ENCODE measurements at regions not wholly inside any gene's neighbourhood (a gene's known extent, or its start where the extent isn't known, plus 50 kb on each side); places are given as distances from the start of the nearest gene placed in this dataset.
A peak's percentile ranks its signal among the peaks of the same experiment; 100 is the strongest.

DNA sequence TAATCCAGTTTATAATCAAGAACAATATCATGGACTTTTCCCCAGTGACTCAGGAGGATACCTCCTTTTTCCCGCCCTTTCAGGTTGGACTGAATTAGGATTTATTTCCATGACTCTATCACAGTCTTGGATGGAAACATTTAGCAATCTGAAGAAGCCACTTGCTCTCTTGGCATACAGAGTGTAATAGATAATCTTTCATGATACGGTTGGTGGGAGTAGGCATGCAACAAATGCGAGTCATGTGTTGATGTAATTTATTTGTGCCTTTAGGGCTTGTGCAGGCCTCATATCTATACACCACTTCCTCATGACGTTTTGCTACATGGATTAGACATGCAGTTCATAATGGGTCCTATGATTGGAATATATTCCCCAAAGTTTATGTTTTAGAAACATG lies 54.2 kb upstream of the MCTP2 start:
- Mint-ChIP-seq H3K27me3 (peaks cover 22% of the 10 kb centered on the region), H3K9me3 (peaks cover 21% of the 10 kb centered on the region), H3K4me3 (peak overlapping the region; percentile 15), H3K4me1 (ENCODE audit: low read depth) (peaks cover 50% of the 10 kb centered on the region), H3K36me3 (ENCODE audit: low read depth) (peaks cover 23% of the 10 kb centered on the region), H3K27ac (peak overlapping the region; percentile 93)

DNA sequence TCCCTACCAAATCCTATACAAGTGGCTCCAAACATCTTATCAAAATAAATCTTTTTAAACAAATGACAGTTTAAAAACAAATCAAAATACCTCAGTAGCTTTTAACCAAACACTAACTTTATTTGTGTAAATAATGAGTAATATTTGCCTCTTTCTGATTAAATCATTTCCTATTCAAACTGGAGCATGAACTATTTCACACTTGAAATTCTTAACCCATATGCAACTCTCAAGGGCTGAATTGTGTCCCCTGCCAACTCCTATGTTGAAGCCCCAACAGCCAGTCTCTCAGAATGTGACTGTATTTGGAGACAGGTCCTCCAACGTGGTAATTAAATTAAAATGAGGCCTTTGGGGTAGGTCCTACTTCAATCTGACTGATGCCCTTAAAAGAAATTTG lies 55.9 kb upstream of the MCTP2 start:
- H3K36me3 Mint-ChIP-seq (ENCODE audit: low read depth), result peaks cover 23% of the 10 kb centered on the region
- peaks cover 21% of the 10 kb centered on the region for H3K9me3 Mint-ChIP-seq
- H3K27ac Mint-ChIP-seq, result no peak overlapping the region
- H3K27me3 Mint-ChIP-seq, result peaks cover 29% of the 10 kb centered on the region
- peaks cover 50% of the 10 kb centered on the region for H3K4me1 Mint-ChIP-seq (ENCODE audit: low read depth)
- H3K4me3 Mint-ChIP-seq, result no peak overlapping the region

DNA sequence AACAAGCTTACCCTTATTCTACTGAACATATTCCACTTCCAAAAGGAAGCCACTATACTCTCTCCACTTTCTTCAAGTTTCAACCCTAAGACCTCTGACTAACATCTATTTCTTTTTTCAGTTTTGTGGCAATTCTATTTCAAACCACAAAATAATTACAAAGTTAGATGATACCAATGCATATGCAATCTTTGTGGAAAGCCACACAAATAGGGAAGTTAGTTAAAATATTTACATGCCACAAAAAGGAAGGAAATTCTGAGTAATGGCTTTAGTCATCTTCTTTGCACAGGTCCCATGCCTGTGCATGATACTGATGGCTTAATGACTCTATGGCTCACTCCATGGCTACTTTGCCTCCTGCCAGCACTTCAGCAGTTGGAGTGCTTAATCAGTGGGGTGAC lies 57.0 kb upstream of the MCTP2 start:
- Mint-ChIP-seq H3K4me1 (ENCODE audit: low read depth) (peaks cover 50% of the 10 kb centered on the region), H3K4me3 (peak overlapping the region; percentile 67), H3K27ac (peak overlapping the region; percentile 81), H3K36me3 (ENCODE audit: low read depth) (peaks cover 23% of the 10 kb centered on the region), H3K27me3 (peaks cover 30% of the 10 kb centered on the region), H3K9me3 (peaks cover 21% of the 10 kb centered on the region)

DNA sequence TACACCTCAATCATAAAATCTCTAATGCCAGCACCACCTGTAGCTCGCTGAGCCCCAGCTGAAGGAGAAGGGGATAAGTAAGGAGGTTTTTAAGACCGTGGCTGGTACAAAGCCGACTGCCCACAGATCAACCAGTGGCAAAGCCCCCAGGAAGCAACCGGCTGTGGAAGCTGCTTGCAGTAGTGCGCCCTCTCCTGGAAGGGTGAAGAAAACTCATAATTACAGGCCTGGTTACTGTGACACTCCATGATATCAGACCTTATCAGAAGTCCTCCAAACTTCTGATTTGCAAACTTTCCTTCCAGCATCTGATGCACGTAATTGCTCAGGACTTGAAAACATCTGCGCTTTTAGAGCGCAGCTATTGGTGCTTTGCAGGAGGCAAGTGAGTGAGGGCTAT lies 63.1 kb upstream of the MCTP2 start:
- Mint-ChIP-seq H3K27ac (no peak overlapping the region), H3K27me3 (peaks cover 24% of the 10 kb centered on the region), H3K36me3 (ENCODE audit: low read depth) (peaks cover 6% of the 10 kb centered on the region), H3K9me3 (peaks cover 10% of the 10 kb centered on the region), H3K4me3 (no peak overlapping the region), H3K4me1 (ENCODE audit: low read depth) (peaks cover 16% of the 10 kb centered on the region)

DNA sequence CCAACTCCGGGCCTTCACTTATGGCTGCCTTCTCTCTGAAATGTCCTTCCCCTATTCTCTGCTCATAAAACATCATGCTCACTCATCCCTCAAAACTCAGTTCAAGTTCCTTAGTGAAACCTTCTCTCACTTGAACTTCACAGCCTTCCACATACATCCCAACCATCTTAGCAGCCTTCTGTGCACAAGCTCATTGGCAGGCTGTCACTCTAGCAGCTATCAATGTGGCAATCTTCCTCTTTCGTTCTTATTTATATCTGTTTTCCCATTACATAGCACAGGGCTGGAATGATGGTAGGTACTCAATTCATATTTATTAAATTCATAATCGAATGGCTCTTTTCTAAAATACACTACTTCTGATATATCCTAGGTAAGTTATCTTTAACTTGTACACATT lies 66.4 kb upstream of the MCTP2 start:
- Mint-ChIP-seq H3K9me3 (peaks cover 3% of the 10 kb centered on the region), H3K36me3 (ENCODE audit: low read depth) (no peaks in the 10 kb centered on the region), H3K4me1 (ENCODE audit: low read depth) (peaks cover 8% of the 10 kb centered on the region), H3K4me3 (no peak overlapping the region), H3K27ac (peak overlapping the region; percentile 1), H3K27me3 (peaks cover 7% of the 10 kb centered on the region)

DNA sequence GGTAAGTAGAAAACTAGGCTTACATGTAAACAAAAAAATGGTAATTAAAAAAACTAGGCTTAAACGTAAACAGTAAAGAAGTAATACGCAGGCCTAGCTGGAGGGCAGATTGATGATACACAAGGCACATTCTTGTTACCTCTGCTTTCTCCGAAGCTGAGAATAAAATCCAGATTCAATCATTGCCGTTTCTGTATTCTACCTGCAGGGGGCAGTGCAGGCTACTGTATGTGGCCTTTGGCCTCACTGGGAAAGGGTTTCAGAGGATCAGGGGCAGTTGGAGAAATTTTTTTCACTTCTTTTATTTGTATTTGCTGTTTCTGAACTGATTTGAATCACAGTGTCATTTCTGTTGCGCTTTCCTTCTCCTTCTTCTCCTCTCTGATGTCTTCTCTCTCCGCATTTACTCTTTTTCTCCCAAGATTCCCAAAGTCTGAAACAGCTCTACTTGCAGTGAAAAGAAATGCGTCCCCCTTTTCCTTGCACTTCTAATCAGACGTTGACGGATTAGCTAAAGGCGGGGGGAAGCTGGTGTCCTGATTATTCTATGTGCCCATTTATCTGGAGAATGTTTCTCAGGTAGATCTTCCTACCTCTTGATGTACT lies 67.1 kb upstream of the MCTP2 start:
- H3K4me3 Mint-ChIP-seq, result no peak overlapping the region
- H3K9me3 Mint-ChIP-seq, result peaks cover 3% of the 10 kb centered on the region
- H3K4me1 Mint-ChIP-seq (ENCODE audit: low read depth), result peaks cover 8% of the 10 kb centered on the region
- H3K27me3 Mint-ChIP-seq, result peaks cover 7% of the 10 kb centered on the region
- H3K27ac Mint-ChIP-seq, result no peak overlapping the region
- H3K36me3 Mint-ChIP-seq (ENCODE audit: low read depth), result no peaks in the 10 kb centered on the region

DNA sequence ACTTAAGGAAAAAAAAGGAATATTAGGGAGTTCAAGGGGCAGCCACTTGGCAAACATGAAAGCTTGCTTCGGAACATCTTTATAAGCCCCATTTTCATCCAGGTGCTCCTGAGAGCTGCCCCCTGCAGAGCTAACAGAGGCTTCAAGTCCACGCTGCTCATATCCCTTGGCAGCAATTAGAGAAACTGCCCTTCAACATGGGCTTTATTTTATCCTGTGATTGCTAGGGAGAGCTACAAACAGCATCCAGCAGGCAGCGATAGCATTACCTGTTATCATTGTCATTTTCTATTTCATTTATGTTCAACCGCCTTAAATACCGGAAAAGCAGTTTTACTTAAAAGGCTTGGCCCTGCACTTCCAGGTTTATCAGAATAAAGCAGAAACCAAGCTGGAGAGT lies 68.4 kb upstream of the MCTP2 start:
- Mint-ChIP-seq H3K4me3 (no peak overlapping the region), H3K4me1 (ENCODE audit: low read depth) (peaks cover 8% of the 10 kb centered on the region), H3K36me3 (ENCODE audit: low read depth) (no peaks in the 10 kb centered on the region), H3K9me3 (peaks cover 3% of the 10 kb centered on the region), H3K27ac (no peak overlapping the region), H3K27me3 (peaks cover 11% of the 10 kb centered on the region)

DNA sequence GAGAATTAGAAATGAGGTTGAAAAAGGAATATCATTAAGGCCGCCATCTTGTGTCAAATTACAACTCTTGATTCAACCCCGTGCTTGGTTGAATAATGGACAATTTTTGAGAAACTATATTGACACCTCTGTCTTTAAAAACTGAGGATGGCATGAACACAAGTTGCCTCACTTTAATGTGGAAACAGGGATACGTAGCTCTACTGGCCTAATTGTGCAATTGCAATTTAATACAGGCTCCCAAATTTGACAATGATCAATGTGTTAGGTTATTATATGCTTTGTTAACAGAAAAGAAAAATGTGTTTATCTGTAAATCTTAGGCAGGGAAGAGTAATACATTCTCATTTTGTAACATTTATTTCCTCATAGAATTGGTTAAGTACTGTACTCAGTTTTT lies 77.1 kb upstream of the MCTP2 start:
- Mint-ChIP-seq H3K4me3 (no peak overlapping the region), H3K4me1 (ENCODE audit: low read depth) (no peaks in the 10 kb centered on the region), H3K9me3 (peaks cover 8% of the 10 kb centered on the region), H3K36me3 (ENCODE audit: low read depth) (no peaks in the 10 kb centered on the region), H3K27ac (no peak overlapping the region), H3K27me3 (peaks cover 39% of the 10 kb centered on the region)

DNA sequence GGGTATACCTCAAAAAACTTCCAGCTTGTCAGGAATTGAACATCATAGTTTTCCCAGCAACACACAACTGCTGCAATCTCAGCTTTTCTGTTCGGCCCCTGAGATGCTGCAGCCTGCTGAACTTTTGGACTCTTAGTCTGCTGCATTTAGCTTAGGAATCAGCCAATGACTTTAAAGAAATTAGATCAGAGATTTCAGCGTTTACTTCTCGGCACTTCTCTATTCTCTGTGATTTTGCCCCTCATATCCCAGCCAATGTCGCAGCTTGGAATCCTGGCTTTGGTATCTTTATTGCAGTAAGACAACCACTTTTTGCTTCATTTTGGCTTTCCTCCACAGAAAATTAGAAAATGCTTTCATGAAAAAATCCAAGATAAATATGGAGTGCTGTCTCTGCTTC lies 86.3 kb upstream of the MCTP2 start:
- Mint-ChIP-seq H3K27ac (no peak overlapping the region), H3K9me3 (peaks cover 3% of the 10 kb centered on the region), H3K27me3 (peaks cover 37% of the 10 kb centered on the region), H3K4me1 (ENCODE audit: low read depth) (no peaks in the 10 kb centered on the region), H3K4me3 (no peak overlapping the region), H3K36me3 (ENCODE audit: low read depth) (no peaks in the 10 kb centered on the region)

DNA sequence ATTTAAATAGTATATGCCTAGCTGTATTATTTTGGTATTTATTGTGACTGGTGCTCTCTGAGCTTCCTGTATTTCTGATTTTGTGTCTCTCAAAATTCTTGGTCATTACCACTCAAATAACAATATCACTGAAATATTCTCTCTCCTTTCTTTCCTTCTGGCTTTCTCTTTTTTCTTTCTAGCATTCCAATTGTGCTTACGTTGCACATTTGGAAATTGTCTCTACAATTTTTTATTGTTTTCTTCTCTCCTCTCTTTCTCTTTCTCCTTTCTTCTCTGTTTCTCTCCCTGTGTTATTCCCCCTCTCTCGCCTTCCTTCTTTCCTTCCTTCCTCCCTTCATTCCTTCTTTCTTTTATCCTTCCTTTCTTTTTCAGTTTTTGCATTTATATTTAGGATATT lies 89.6 kb upstream of the MCTP2 start:
- no peak overlapping the region for H3K27ac Mint-ChIP-seq
- no peaks in the 10 kb centered on the region for H3K36me3 Mint-ChIP-seq (ENCODE audit: low read depth)
- peaks cover 3% of the 10 kb centered on the region for H3K9me3 Mint-ChIP-seq
- no peak overlapping the region for H3K4me3 Mint-ChIP-seq
- no peaks in the 10 kb centered on the region for H3K4me1 Mint-ChIP-seq (ENCODE audit: low read depth)
- peaks cover 46% of the 10 kb centered on the region for H3K27me3 Mint-ChIP-seq

DNA sequence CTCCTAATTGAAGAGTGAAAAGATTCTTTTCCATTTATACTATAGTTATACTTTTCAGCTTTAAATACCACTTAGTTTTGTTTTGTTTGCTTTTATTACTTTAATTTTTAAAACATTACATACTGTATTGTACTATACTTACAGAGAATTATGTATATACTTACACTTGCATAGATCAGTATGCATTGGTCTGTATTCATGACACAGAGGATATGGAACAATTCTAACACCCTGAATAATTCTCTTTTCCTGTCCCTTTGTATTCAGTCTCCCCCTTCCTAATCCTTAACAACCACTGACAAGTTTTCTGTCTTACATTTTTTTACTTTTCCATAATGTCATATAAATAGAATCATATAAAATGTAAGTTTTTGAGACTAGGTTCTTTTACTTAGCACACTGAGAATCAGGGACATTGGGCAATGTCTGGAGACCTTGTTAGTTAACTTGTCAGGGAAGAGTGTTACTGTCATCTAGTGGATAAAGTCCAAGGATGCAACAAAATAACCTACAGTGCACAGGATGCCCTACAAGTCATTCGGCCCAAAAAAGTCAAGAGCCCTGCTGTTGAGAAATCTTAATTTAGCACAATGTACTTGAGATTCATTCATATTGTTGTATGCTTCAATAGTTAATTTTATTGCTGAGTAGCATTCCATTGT lies 95.7 kb upstream of the MCTP2 start:
- Mint-ChIP-seq H3K27ac (no peak overlapping the region), H3K36me3 (ENCODE audit: low read depth) (no peaks in the 10 kb centered on the region), H3K4me3 (no peak overlapping the region), H3K4me1 (ENCODE audit: low read depth) (no peaks in the 10 kb centered on the region), H3K27me3 (peaks cover 52% of the 10 kb centered on the region), H3K9me3 (peaks cover 6% of the 10 kb centered on the region)

DNA sequence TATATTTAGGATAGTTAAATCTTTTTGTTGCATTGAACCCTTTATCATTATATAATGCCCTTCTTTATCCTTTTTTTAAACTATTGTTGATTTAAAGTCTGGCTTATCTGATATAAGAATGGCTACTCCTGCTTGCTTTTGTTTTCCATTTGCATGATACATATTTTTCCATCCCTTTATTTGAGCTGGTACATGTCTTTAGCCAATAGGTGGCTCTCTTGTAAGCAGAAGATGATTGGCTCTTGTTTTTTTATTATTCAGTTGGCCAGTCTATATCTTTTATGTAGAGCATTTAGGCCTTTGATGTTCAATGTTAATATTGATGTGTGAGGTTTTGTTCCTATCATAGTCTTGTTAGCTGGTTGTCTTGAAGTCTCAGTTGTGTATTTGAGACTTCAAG lies 99.5 kb upstream of the MCTP2 start:
- Mint-ChIP-seq H3K4me1 (ENCODE audit: low read depth) (no peaks in the 10 kb centered on the region), H3K27me3 (peaks cover 33% of the 10 kb centered on the region), H3K27ac (no peak overlapping the region)

DNA sequence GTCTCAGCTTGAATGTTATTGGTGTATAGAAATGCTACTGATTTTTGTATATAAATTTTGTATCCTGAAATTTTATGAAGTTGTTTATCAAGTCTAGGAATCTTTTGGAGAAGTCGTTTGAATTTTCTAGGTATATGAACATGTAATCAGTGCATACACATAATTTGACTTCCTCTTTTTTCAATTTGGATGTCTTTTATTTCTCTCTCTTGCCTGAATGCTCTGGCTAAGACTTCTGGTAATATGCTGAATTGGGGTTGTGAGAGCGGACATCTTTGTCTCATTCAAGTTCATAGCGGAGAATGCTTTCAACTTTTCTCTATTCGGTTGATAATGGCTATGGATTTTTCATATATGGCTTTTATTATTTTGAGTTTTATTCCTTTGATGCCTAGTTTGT lies 100.9 kb upstream of the MCTP2 start:
- no peak overlapping the region for H3K4me3 Mint-ChIP-seq

More for the DNA sequence above, 99.5 kb upstream of the MCTP2 start:
- Mint-ChIP-seq H3K4me3 (no peak overlapping the region), H3K36me3 (ENCODE audit: low read depth) (no peaks in the 10 kb centered on the region), H3K9me3 (peaks cover 6% of the 10 kb centered on the region)

DNA sequence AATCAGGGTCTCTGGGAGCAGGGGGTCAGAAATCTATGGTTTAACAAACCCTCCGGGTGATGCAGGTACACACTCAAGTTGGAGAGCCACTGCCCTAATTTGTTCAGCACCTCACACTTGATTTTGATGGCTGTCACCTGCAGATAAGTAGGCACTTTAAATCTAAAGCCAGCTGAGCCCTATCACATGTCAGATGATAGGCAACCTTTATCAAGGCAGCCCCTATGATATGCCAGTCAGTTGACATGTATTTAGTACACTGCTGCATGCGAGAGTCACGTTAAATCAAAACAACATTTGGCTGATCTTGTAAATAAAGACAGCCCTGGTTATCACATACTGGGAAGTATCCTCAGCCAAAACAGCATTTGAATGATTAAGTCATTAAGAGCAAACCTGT lies 104.4 kb upstream of the MCTP2 start:
- Mint-ChIP-seq H3K9me3 (no peaks in the 10 kb centered on the region), H3K27me3 (peaks cover 8% of the 10 kb centered on the region), H3K4me3 (no peak overlapping the region), H3K36me3 (ENCODE audit: low read depth) (no peaks in the 10 kb centered on the region), H3K27ac (no peak overlapping the region), H3K4me1 (ENCODE audit: low read depth) (no peaks in the 10 kb centered on the region)

More for the DNA sequence above, 100.9 kb upstream of the MCTP2 start:
- peaks cover 6% of the 10 kb centered on the region for H3K9me3 Mint-ChIP-seq
- no peak overlapping the region for H3K27ac Mint-ChIP-seq
- no peaks in the 10 kb centered on the region for H3K4me1 Mint-ChIP-seq (ENCODE audit: low read depth)
- peaks cover 30% of the 10 kb centered on the region for H3K27me3 Mint-ChIP-seq
- no peaks in the 10 kb centered on the region for H3K36me3 Mint-ChIP-seq (ENCODE audit: low read depth)

DNA sequence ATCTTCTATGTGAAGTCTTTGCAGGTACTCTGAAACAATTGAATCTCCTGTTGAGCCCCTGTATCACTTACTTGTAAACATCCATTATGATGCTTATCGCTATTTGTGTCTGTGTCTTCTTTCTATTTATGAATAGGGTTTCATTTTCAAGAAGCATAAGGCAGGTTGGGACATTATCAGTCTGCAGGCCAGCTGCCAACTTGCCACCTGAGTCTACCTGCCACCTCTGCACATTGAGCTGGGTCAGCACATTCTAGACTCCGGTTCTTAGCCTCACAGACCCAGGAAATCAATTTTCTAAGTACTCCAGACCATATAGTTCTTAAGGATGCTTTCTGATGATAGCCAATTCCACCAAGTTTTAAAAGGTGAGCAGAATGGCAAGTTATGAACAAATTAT lies 105.7 kb upstream of the MCTP2 start:
- Mint-ChIP-seq H3K36me3 (ENCODE audit: low read depth) (no peaks in the 10 kb centered on the region), H3K4me3 (no peak overlapping the region), H3K9me3 (no peaks in the 10 kb centered on the region), H3K27me3 (no peaks in the 10 kb centered on the region), H3K27ac (no peak overlapping the region), H3K4me1 (ENCODE audit: low read depth) (no peaks in the 10 kb centered on the region)

DNA sequence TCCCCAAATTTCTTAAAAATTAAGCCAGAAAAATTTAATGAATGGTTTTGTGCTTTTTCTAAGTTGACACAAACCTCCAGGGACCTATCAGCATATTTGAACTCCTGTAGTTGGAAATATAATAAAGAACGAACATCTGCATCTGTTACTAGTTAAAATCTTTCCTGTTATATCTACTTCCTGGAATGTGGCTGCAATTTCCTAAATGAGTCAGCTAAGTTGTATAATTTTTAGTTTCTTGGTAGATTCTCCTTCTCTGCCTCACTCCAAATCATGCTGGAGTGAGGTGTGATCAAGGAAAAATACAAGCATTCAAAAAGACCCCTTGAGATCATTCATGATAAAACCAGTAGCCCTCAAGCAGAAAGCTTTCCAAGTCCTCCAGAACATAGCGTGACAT lies 106.2 kb upstream of the MCTP2 start:
- Mint-ChIP-seq H3K4me3 (no peak overlapping the region), H3K27me3 (no peaks in the 10 kb centered on the region), H3K9me3 (no peaks in the 10 kb centered on the region), H3K36me3 (ENCODE audit: low read depth) (no peaks in the 10 kb centered on the region), H3K4me1 (ENCODE audit: low read depth) (no peaks in the 10 kb centered on the region), H3K27ac (no peak overlapping the region)

Measured in stimulated activated naive CD8-positive, alpha-beta T cell treated with anti-CD3 and anti-CD28 coated beads, Interleukin-15, Interleukin-2, amounts not matched to agents 100 ng/mL and 50 ng/mL, for 24 hours (primary cell).